Uterus (tissue), 3 donors: ENCODE measurements at regions not wholly inside any gene's neighbourhood (a gene's known extent, or its start where the extent isn't known, plus 50 kb on each side); places are given as distances from the start of the nearest gene placed in this dataset.

Experiments used
- DNase-seq, 2 donors: peaks; one replicate each; pipeline ENCODE4 v3.0.0-alpha.2; 2019 to 2020
- H3K27ac ChIP-seq, 2 donors: fragments of 200-600 bp; sonication (generic); 1 replicate in 1 of 2; 2 replicates in 1 of 2; pipeline ENCODE4 v1.5.1; 2016 to 2018
- H3K27me3 ChIP-seq, 2 donors: fragments of 200-600 bp; sonication (generic); one replicate each; pipeline ENCODE4 v1.5.1; 2018 to 2019; ENCODE audit warnings: control low read depth in 1 of 2
- H3K36me3 ChIP-seq, 2 donors: fragments of 200-600 bp; sonication (generic); one replicate each; pipeline ENCODE4 v1.5.1; 2019; ENCODE audit warnings: control low read depth in 1 of 2
- H3K4me1 ChIP-seq, 2 donors: fragments of 200-600 bp; sonication (generic); one replicate each; pipeline ENCODE4 v1.5.1; 2018 to 2019; ENCODE audit warnings: control low read depth in 1 of 2
- H3K4me3 ChIP-seq, 2 donors: fragments of 200-600 bp; sonication (generic); 1 replicate in 1 of 2; 2 replicates in 1 of 2; pipeline ENCODE4 v1.5.1; 2018 to 2019; ENCODE audit warnings: mild to moderate bottlenecking in 1 of 2
- H3K9me3 ChIP-seq, 2 donors: fragments of 200-600 bp; sonication (generic); one replicate each; pipeline ENCODE4 v1.5.1; 2019; ENCODE audit warnings: control low read depth in 1 of 2
- CTCF ChIP-seq, 4 experiments: fragments of 200-600 bp in 2 of 4; fragments of 450-650 bp in 2 of 4; sonication (generic) in 2 of 4; IDR thresholded peaks; one replicate each; pipeline ENCODE4 v1.5.1; 2016 to 2019; ENCODE audit warnings: antibody characterized with exemption in 4 of 4, mild to moderate bottlenecking in 2 of 4, moderate library complexity in 1 of 4
- POLR2A ChIP-seq, 2 donors: fragments of 450-650 bp; IDR thresholded peaks; one replicate each; pipeline ENCODE4 v1.6.1; 2016; ENCODE audit warnings: antibody characterized with exemption in 2 of 2, mild to moderate bottlenecking in 1 of 2, moderate library complexity in 1 of 2
- intact Hi-C: fragments of 100-400 bp; cut with DNase I; formaldehyde crosslinking; loops from one replicate; pipeline ENCODE4 v1.15.1; 2023; ENCODE audit warnings: low total_unique reads
- donor health status: DM: yes; HTN: yes; CAD: no.

GRCh38 chr6:142011775-142012174, 121.0 kb upstream of the GJE1 start:
- Histone ChIP-seq H3K9me3 (no peaks in the 10 kb centered on the region), H3K36me3 (peaks cover 0 to 4% of the 10 kb centered on the region in 2 donors), H3K27me3 (no peaks in the 10 kb centered on the region), H3K4me3 (no peak overlapping the region), H3K4me1 (no peaks in the 10 kb centered on the region), H3K27ac (no peak overlapping the region)
- intact Hi-C loops, result no loop called here
- TF ChIP-seq CTCF (IDR thresholded peaks at IDR 0.05), result no peak
- no peak for TF ChIP-seq POLR2A (IDR thresholded peaks at IDR 0.05)
- no peak for DNase-seq

DNA sequence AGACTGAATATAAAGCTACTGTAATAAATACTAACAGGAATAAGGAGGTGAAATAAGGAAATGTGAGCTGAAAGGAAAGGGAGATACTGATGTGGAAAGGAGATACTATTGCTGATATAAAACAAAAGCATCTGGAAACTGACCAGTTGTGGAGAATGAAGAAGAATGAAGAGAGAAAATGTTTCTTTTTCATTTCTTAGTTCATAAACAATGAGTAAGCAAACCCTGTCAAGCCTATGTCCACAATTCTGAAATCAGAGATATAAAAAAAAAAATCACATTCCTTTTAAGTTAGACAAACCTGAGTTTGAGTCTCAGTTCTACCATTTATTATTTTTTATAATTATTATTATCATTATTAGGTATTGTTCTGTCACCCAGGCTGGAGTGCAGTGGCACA, 121.6 kb upstream of the GJE1 start:
- DNase-seq, result no peak
- Histone ChIP-seq H3K36me3 (peaks cover 0 to 4% of the 10 kb centered on the region in 2 donors), H3K27me3 (no peaks in the 10 kb centered on the region), H3K4me3 (no peak overlapping the region), H3K4me1 (no peaks in the 10 kb centered on the region), H3K9me3 (no peaks in the 10 kb centered on the region), H3K27ac (no peak overlapping the region)
- intact Hi-C loops, result no loop called here
- no peak for TF ChIP-seq CTCF (IDR thresholded peaks at IDR 0.05)
- no peak for TF ChIP-seq POLR2A (IDR thresholded peaks at IDR 0.05)

DNA sequence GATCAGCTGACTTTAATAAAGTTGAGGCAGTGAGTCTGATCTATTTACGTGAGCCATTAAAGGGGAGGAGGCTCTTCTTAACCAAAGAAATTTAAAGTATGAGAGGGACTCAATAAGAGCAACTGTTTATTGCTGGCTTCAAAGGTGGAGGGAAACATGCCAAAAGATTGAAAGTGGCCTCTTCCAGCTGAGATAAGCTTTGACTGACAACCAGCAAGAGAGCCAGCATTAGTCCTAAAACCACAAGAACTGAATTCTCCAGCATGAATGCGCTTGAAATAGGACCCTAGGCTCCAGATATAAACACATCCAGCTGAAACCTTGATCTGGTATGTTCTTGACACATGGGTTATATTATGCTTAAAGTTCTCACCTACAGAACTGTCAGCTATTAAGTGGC, 123.1 kb upstream of the GJE1 start:
- Histone ChIP-seq H3K36me3 (peaks cover 0 to 4% of the 10 kb centered on the region in 2 donors), H3K9me3 (no peaks in the 10 kb centered on the region), H3K27ac (no peak overlapping the region), H3K4me3 (no peak overlapping the region), H3K4me1 (no peaks in the 10 kb centered on the region), H3K27me3 (no peaks in the 10 kb centered on the region)
- no peak for DNase-seq
- intact Hi-C loops, result no loop called here
- TF ChIP-seq CTCF (IDR thresholded peaks at IDR 0.05), result no peak
- no peak for TF ChIP-seq POLR2A (IDR thresholded peaks at IDR 0.05)

GRCh38 chr6:142008781-142009180, 123.9 kb upstream of the GJE1 start:
- intact Hi-C loops, result no loop called here
- Histone ChIP-seq H3K36me3 (peaks cover 0 to 4% of the 10 kb centered on the region in 2 donors), H3K9me3 (no peaks in the 10 kb centered on the region), H3K4me1 (no peaks in the 10 kb centered on the region), H3K27ac (no peak overlapping the region), H3K27me3 (no peaks in the 10 kb centered on the region), H3K4me3 (no peak overlapping the region)
- DNase-seq, result no peak
- no peak for TF ChIP-seq CTCF (IDR thresholded peaks at IDR 0.05)
- no peak for TF ChIP-seq POLR2A (IDR thresholded peaks at IDR 0.05)

DNA sequence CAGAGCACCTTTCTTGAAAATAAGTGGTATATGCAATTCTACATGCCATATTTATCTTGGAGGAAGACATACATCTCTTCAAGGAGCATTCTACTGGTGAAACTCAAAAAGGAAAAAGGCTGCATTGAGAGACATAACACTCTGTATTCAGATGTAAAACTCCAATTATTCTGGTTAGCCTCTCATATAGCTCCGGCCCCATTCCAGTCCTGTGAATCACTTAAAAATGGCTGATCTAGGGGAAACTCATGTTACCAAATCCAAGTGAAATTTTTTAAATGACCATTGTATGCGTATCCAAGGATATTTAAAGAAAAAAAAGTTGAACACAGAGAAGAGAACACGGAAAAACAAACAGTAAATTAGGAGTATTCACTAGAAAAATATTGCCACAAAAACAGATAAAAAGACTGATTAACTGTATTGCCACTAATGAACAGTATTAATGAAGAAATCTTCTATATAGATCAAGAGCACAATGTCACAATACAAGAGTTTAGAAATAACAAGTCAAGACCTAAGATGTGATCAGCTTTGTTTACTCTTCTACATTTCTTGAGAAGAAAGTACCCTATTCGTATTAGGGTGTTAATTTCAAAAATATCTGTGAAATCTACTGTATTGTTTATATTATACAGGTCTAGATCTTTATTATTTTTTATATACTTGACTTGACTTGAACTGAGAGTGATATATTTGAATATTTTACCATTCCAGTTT, 124.5 kb upstream of the GJE1 start:
- H3K9me3 ChIP-seq, result no peaks in the 10 kb centered on the region
- H3K27me3 ChIP-seq, result no peaks in the 10 kb centered on the region
- DNase-seq, result no peak
- TF ChIP-seq POLR2A (IDR thresholded peaks at IDR 0.05), result no peak
- no peak for TF ChIP-seq CTCF (IDR thresholded peaks at IDR 0.05)
- H3K4me1 ChIP-seq, result no peaks in the 10 kb centered on the region
- intact Hi-C loops, result no loop called here
- H3K36me3 ChIP-seq, result peaks cover 0 to 4% of the 10 kb centered on the region in 2 donors
- no peak overlapping the region for H3K27ac ChIP-seq
- no peak overlapping the region for H3K4me3 ChIP-seq
